K562 (cell line): ENCODE measurements at regions not wholly inside any gene's neighbourhood (a gene's known extent, or its start where the extent isn't known, plus 50 kb on each side); places are given as distances from the start of the nearest gene placed in this dataset.

Experiments used
- ATAC-seq: fragments of 200-7000 bp; cut with Tn5 transposase; 3 replicates; pipeline ENCODE4 v1.9.1; 2020; ENCODE audit warnings: moderate library complexity
- BruUV-seq: library from RNA; stranded (reverse); fragments of 400-500 nt; replicated peaks from 2 replicates; lab custom pipeline; 2021; lab: Mats Ljungman, UMichigan
- CTCF ChIA-PET: fragments of 300-600 bp; formaldehyde crosslinking; extraction: SDS; loops from one replicate; lab custom pipeline; 2021; ENCODE audit warnings: low intra/inter-chr PET ratio; lab: Yijun Ruan, JAX
- POLR2A ChIA-PET: fragments of 300-600, 350-650 bp; sonication (Branson Sonifier 250); formaldehyde crosslinking; extraction: SDS; loops from one replicate; lab custom pipeline; 2021; ENCODE audit warnings: antibody characterized with exemption, inconsistent platforms; lab: Yijun Ruan, JAX
- DNase-seq, 4 experiments: peaks; one replicate each; pipeline versions ENCODE4 v3.0.0 to v3.0.0-alpha.2; 2011 to 2018; ENCODE audit warnings: low spot score in 3 of 4, mixed read lengths in 3 of 4; ENCODE audit errors: extremely low read depth in 1 of 4
- FAIRE-seq: peaks from 2 replicates; lab custom pipeline; 2011; peaks lifted over from hg19 to GRCh38; lab: Jason Lieb, UNC
- H2AFZ ChIP-seq: 2 replicates; pipeline ENCODE4 v1.6.0; 2011; ENCODE audit warnings: low read depth, low read length, control low read depth, inconsistent platforms
- H3K27ac ChIP-seq: fragments of 200-600 bp; 3 replicates; pipeline ENCODE4 v1.8.0; 2011; ENCODE audit warnings: low read depth, mild to moderate bottlenecking, control low read depth, inconsistent platforms, low read length, moderate library complexity, mixed read lengths; ENCODE audit errors: extremely low read depth
- H3K27me3 ChIP-seq, 2 experiments: fragments of 300-600 bp in 1 of 2; 2 replicates in 1 of 2; 3 replicates in 1 of 2; pipeline versions ENCODE4 v1.6.0 to v1.8.0; 2011; ENCODE audit warnings: inconsistent platforms in 2 of 2, low read length in 2 of 2, mild to moderate bottlenecking in 1 of 2, mixed read lengths in 1 of 2, moderate library complexity in 1 of 2; ENCODE audit not compliant: control insufficient read depth in 2 of 2, insufficient read depth in 2 of 2
- H3K36me3 ChIP-seq: fragments of 300-600 bp; 3 replicates; pipeline ENCODE4 v1.8.0; 2011; ENCODE audit warnings: mild to moderate bottlenecking, low read length, inconsistent platforms; ENCODE audit not compliant: control insufficient read depth, insufficient read depth
- H3K4me1 ChIP-seq, 2 experiments: fragments of 200-600 bp in 1 of 2; replicated peaks in 1 of 2; 2 replicates in 1 of 2; 3 replicates in 1 of 2; pipeline versions ENCODE4 v1.5.1 to v1.8.0; 2011; ENCODE audit warnings: inconsistent platforms in 2 of 2, low read length in 2 of 2, mild to moderate bottlenecking in 1 of 2, mixed read lengths in 1 of 2, moderate library complexity in 1 of 2; ENCODE audit not compliant: control insufficient read depth in 2 of 2, insufficient read depth in 2 of 2
- H3K4me2 ChIP-seq: 2 replicates; pipeline ENCODE4 v1.6.1; 2011; ENCODE audit warnings: low read length, control low read depth, inconsistent platforms, mixed read lengths; ENCODE audit not compliant: insufficient read depth
- H3K4me3 ChIP-seq: fragments of 200-600 bp; sonication (generic), shearing (Covaris generic); 2 replicates; pipeline ENCODE4 v1.5.1; 2016; ENCODE audit warnings: control low read depth, inconsistent platforms
- H3K79me2 ChIP-seq: fragments of 200-600 bp; 3 replicates; pipeline ENCODE4 v1.8.0; 2011; ENCODE audit warnings: low read length, inconsistent platforms; ENCODE audit not compliant: control insufficient read depth, insufficient read depth
- H3K9ac ChIP-seq, 2 experiments: 2 replicates each; pipeline versions ENCODE4 v1.6.0 to v1.6.1; 2011; ENCODE audit warnings: low read depth in 2 of 2, low read length in 2 of 2, control low read depth in 1 of 2, inconsistent platforms in 1 of 2, mild to moderate bottlenecking in 1 of 2, mixed read lengths in 1 of 2; ENCODE audit not compliant: insufficient read depth in 1 of 2
- H3K9me1 ChIP-seq: one replicate; pipeline ENCODE4 v1.6.0; 2011; ENCODE audit warnings: inconsistent platforms, mild to moderate bottlenecking, low read length, moderate library complexity; ENCODE audit not compliant: control insufficient read depth, insufficient read depth
- H3K9me3 ChIP-seq: replicated peaks from 2 replicates; pipeline ENCODE4 v1.5.1; 2011; ENCODE audit warnings: low read depth, low read length, inconsistent platforms; ENCODE audit not compliant: control insufficient read depth, insufficient read depth
- H4K20me1 ChIP-seq: replicated peaks from 2 replicates; pipeline ENCODE4 v1.6.1; 2011; ENCODE audit warnings: low read length, inconsistent platforms, mixed read lengths; ENCODE audit not compliant: control insufficient read depth, insufficient read depth
- CHCHD3 ChIP-seq: fragments of 250-450 bp; sonication (Bioruptor Pico); IDR thresholded peaks from 2 replicates; pipeline ENCODE4 v2.1.2; 2022; ENCODE audit warnings: mild to moderate bottlenecking
- FOXA1 ChIP-seq: fragments of 450-650 bp; IDR thresholded peaks from 2 replicates; pipeline ENCODE4 v1.6.1; 2016; ENCODE audit warnings: mild to moderate bottlenecking, borderline replicate concordance
- MLX ChIP-seq, 2 experiments: fragments of 450-650 bp in 1 of 2; sonication (generic) in 1 of 2; formaldehyde crosslinking; conservative IDR thresholded peaks; 2 replicates each; pipeline versions ENCODE4 v1.4.0 to v1.8.1; 2020 to 2022; ENCODE audit warnings: mild to moderate bottlenecking in 1 of 2, missing genetic modification reagents in 1 of 2
- MXI1 ChIP-seq: IDR thresholded peaks from 2 replicates; pipeline ENCODE4 v1.6.1; 2011; ENCODE audit warnings: low read depth, mild to moderate bottlenecking, improper control_type of control experiment, low read length
- MYNN ChIP-seq, 2 experiments: sonication (generic); formaldehyde crosslinking in 1 of 2; IDR thresholded peaks; 2 replicates each; pipeline versions ENCODE4 v1.5.0 to v1.6.1; 2016 to 2020; ENCODE audit warnings: antibody characterized with exemption in 1 of 2, missing genetic modification reagents in 1 of 2
- NCOA2 ChIP-seq, 2 experiments: fragments of 450-650 bp; IDR thresholded peaks; 2 replicates each; pipeline ENCODE4 v1.6.1; 2018; ENCODE audit warnings: mild to moderate bottlenecking in 2 of 2, moderate library complexity in 1 of 2; ENCODE audit not compliant: partially characterized antibody in 2 of 2
- PHF20 ChIP-seq: fragments of 450-650 bp; IDR thresholded peaks from 2 replicates; pipeline ENCODE4 v1.6.1; 2018; ENCODE audit not compliant: partially characterized antibody
- POLR2A ChIP-seq: fragments of 450-650 bp; conservative IDR thresholded peaks from 2 replicates; pipeline ENCODE4 v1.6.1; 2016
- PURB ChIP-seq: sonication (generic); formaldehyde crosslinking; IDR thresholded peaks from 2 replicates; pipeline ENCODE4 v1.9.0; 2021; ENCODE audit warnings: low read depth, mild to moderate bottlenecking, missing genetic modification reagents
- RBBP5 ChIP-seq: fragments of 200-600 bp; sonication (generic); IDR thresholded peaks from 2 replicates; pipeline ENCODE4 v1.6.1; 2012; ENCODE audit warnings: borderline replicate concordance, mild to moderate bottlenecking, low read length, control low read depth, inconsistent platforms; ENCODE audit not compliant: insufficient read depth, poor library complexity, severe bottlenecking
- SRSF3 ChIP-seq: fragments of 200-400 bp; formaldehyde crosslinking; IDR thresholded peaks from 2 replicates; pipeline ENCODE4 v1.6.1; 2016; ENCODE audit warnings: mild to moderate bottlenecking, low read length, moderate library complexity; ENCODE audit not compliant: insufficient read depth
- THRA ChIP-seq: fragments of 450-650 bp; IDR thresholded peaks from 2 replicates; pipeline ENCODE4 v1.6.1; 2017; ENCODE audit warnings: mild to moderate bottlenecking, moderate library complexity
- TSHZ1 ChIP-seq: fragments of 250-450 bp; sonication (Bioruptor Pico); IDR thresholded peaks from 2 replicates; pipeline ENCODE4 v1.4.0; 2020; ENCODE audit warnings: mild to moderate bottlenecking, moderate library complexity
- ZFP1 ChIP-seq: fragments of 450-650 bp; formaldehyde crosslinking; IDR thresholded peaks from 2 replicates; pipeline ENCODE4 v1.4.0; 2020; ENCODE audit warnings: mild to moderate bottlenecking, mixed read lengths
- ZNF699 ChIP-seq: fragments of 250-450 bp; sonication (Bioruptor Pico); IDR thresholded peaks from 2 replicates; pipeline ENCODE4 v1.8.0; 2021; ENCODE audit warnings: mild to moderate bottlenecking, moderate library complexity; ENCODE audit not compliant: insufficient replicate concordance
- ZNF75A ChIP-seq: fragments of 450-650 bp; formaldehyde crosslinking; IDR thresholded peaks from 2 replicates; pipeline ENCODE4 v1.4.0; 2020; ENCODE audit warnings: mild to moderate bottlenecking
- WGBS: fragments of 100-300 bp; shearing (Covaris generic); methylation state at CpG from one replicate; pipeline ENCODE4 v1.1.6; 2016; ENCODE audit warnings: low coverage, mixed read lengths; ENCODE audit not compliant: insufficient coverage; ENCODE audit errors: missing lambda C conversion rate; 5-methylcytosine and 5-hydroxymethylcytosine counted together
- in situ Hi-C: fragments of 300-500 bp; cut with MboI; formaldehyde crosslinking; loops from 4 replicates; pipeline ENCODE4 v1.15.0; 2018; ENCODE audit warnings: inconsistent platforms, mixed read lengths
- intact Hi-C: fragments of 100-400 bp; cut with micrococcal nuclease; formaldehyde crosslinking; loops from 2 replicates; pipeline ENCODE4 v1.14.2; 2022

GRCh38 chr7:13717031-13717430 lies 272.4 kb downstream of the ETV1 start:
- in situ Hi-C loops, result no loop called here

More at GRCh38 chr7:13717031-13717430, 272.4 kb downstream of the ETV1 start:
- TF ChIP-seq THRA (no peak), ZNF699 (no peak), CHCHD3 (CRISPR knock-in tag) (no peak), ZFP1 (CRISPR knock-in tag) (no peak), PURB (CRISPR knock-in tag) (no peak), NCOA2 (IDR thresholded peaks at IDR 0.05; ENCODE audit: partially characterized antibody in 2 of 2) (no peak), MXI1 (no peak), PHF20 (no peak), TSHZ1 (CRISPR knock-in tag) (no peak), POLR2A (no peak), ZNF75A (CRISPR knock-in tag) (no peak), MLX (CRISPR knock-in tag; conservative IDR thresholded peaks at IDR 0.05) (no peak), SRSF3 (no peak), RBBP5 (no peak), FOXA1 (no peak), MYNN (IDR thresholded peaks at IDR 0.05) (no peak), MYNN (CRISPR knock-in tag; IDR thresholded peaks at IDR 0.05) (no peak)
- H3K9me1 ChIP-seq, result no peaks in the 10 kb centered on the region
- ChIA-PET POLR2A (no interaction called here), CTCF (no interaction called here)
- no peaks in the 10 kb centered on the region for H3K4me1 ChIP-seq
- FAIRE-seq (no peak), ATAC-seq (no peak), DNase-seq (no peak)
- no peaks in the 10 kb centered on the region for H3K9me3 ChIP-seq
- no peak overlapping the region for H3K9ac ChIP-seq
- no peak overlapping the region for H3K4me2 ChIP-seq
- 0% methylated on average over 2 of the region's 2 CpGs for WGBS
- no peaks in the 10 kb centered on the region for H3K36me3 ChIP-seq
- H2AFZ ChIP-seq, result no peak overlapping the region
- H3K27me3 ChIP-seq, result no peaks in the 10 kb centered on the region
- H3K4me3 ChIP-seq, result no peak overlapping the region
- H3K79me2 ChIP-seq, result no peaks in the 10 kb centered on the region
- intact Hi-C loops, result no loop called here
- H4K20me1 ChIP-seq, result no peaks in the 10 kb centered on the region
- H3K27ac ChIP-seq, result no peak overlapping the region
- no TSS peak for BruUV-seq
